A549 (cell line): ENCODE measurements at regions not wholly inside any gene's neighbourhood (a gene's known extent, or its start where the extent isn't known, plus 50 kb on each side); places are given as distances from the start of the nearest gene placed in this dataset.

ENCODE experiments used
- ATAC-seq, 2 experiments: fragments of 200-7000 bp in 1 of 2; fragments of >200 bp in 1 of 2; cut with Nextera tagmentation in 1 of 2; cut with Tn5 transposase in 1 of 2; 3 replicates each; pipeline versions ENCODE4 v1.8.0 to v1.9.1; 2018 to 2020; ENCODE audit warnings: mild to moderate bottlenecking in 1 of 2, moderate library complexity in 1 of 2
- CTCF ChIA-PET: fragments of 300-600 bp; sonication (Branson Sonifier 250); formaldehyde crosslinking; extraction: SDS; loops from one replicate; lab custom pipeline; 2021; ENCODE audit warnings: antibody characterized with exemption, inconsistent platforms; lab: Yijun Ruan, JAX
- POLR2A ChIA-PET: fragments of 350-600 bp; formaldehyde crosslinking; extraction: SDS; loops from one replicate; lab custom pipeline; 2021; ENCODE audit warnings: antibody characterized with exemption, inconsistent platforms; lab: Yijun Ruan, JAX
- DNase-seq, 2 experiments: peaks; one replicate each; pipeline versions ENCODE4 v3.0.0 to v3.0.0-alpha.2; 2011 to 2016; ENCODE audit warnings: low read depth in 1 of 2, low spot score in 1 of 2
- FAIRE-seq: peaks from 2 replicates; lab custom pipeline; 2011; peaks lifted over from hg19 to GRCh38; lab: Jason Lieb, UNC
- H3K27ac ChIP-seq, 2 experiments: fragments of >200 bp; sonication (Bioruptor Twin); formaldehyde crosslinking; 3 replicates each; pipeline ENCODE4 v1.5.1; 2016 to 2017
- H3K4me1 ChIP-seq: fragments of >200 bp; sonication (Bioruptor Twin); formaldehyde crosslinking; 3 replicates; pipeline ENCODE4 v1.6.1; 2016
- H3K4me2 ChIP-seq: fragments of >200 bp; sonication (Bioruptor Twin); formaldehyde crosslinking; 3 replicates; pipeline ENCODE4 v1.6.1; 2016
- H3K4me3 ChIP-seq: fragments of >200 bp; sonication (Bioruptor Twin); formaldehyde crosslinking; 3 replicates; pipeline ENCODE4 v1.5.1; 2016
- H3K9me3 ChIP-seq: fragments of >200 bp; sonication (Bioruptor Twin); formaldehyde crosslinking; 3 replicates; pipeline ENCODE4 v1.6.1; 2016
- BHLHE40 ChIP-seq: IDR thresholded peaks from 2 replicates; pipeline ENCODE4 v1.6.1; 2012; ENCODE audit warnings: low read depth, low read length, inconsistent platforms
- CBX2 ChIP-seq: fragments of 200-600 bp; sonication (generic); IDR thresholded peaks from 2 replicates; pipeline ENCODE4 v1.6.1; 2016; ENCODE audit warnings: low read depth, mild to moderate bottlenecking, borderline replicate concordance
- CEBPB ChIP-seq, 2 experiments: fragments of >200 bp in 1 of 2; sonication (Bioruptor Twin) in 1 of 2; formaldehyde crosslinking in 1 of 2; IDR thresholded peaks; 2 replicates each; pipeline ENCODE4 v1.6.1; 2012 to 2016
- FOSL2 ChIP-seq, 2 experiments: fragments of 450-650 bp in 1 of 2; fragments of >200 bp in 1 of 2; sonication (Bioruptor Twin) in 1 of 2; formaldehyde crosslinking; IDR thresholded peaks; 2 replicates each; pipeline versions ENCODE4 v1.5.0 to v1.6.1; 2016 to 2020; ENCODE audit warnings: mild to moderate bottlenecking in 1 of 2, moderate library complexity in 1 of 2
- GATA3 ChIP-seq: IDR thresholded peaks from 2 replicates; pipeline ENCODE4 v1.6.1; 2012; ENCODE audit warnings: borderline replicate concordance
- HDAC2 ChIP-seq: fragments of 200-600 bp; sonication (generic); IDR thresholded peaks from 2 replicates; pipeline ENCODE4 v1.6.1; 2016
- JUNB ChIP-seq: fragments of >200 bp; sonication (Bioruptor Twin); formaldehyde crosslinking; IDR thresholded peaks from 2 replicates; pipeline ENCODE4 v1.6.1; 2016
- KDM1A ChIP-seq: fragments of 200-600 bp; sonication (generic); IDR thresholded peaks from 2 replicates; pipeline ENCODE4 v1.6.1; 2016; ENCODE audit warnings: low read depth, mild to moderate bottlenecking
- MAZ ChIP-seq: fragments of 150-350 bp; IDR thresholded peaks from 2 replicates; pipeline ENCODE4 v1.6.1; 2014; ENCODE audit warnings: antibody characterized with exemption, low read depth, low read length, borderline replicate concordance
- RARB ChIP-seq: fragments of 250-450 bp; sonication (Bioruptor Pico); IDR thresholded peaks from 2 replicates; pipeline ENCODE4 v1.8.0; 2021; ENCODE audit warnings: mild to moderate bottlenecking, moderate library complexity
- RNF2 ChIP-seq: fragments of 200-600 bp; sonication (generic); IDR thresholded peaks from 2 replicates; pipeline ENCODE4 v1.6.1; 2016; ENCODE audit warnings: low read depth, mild to moderate bottlenecking, antibody characterized with exemption, moderate library complexity, borderline replicate concordance
- SREBF2 ChIP-seq: fragments of 450-650 bp; IDR thresholded peaks from 2 replicates; pipeline ENCODE4 v1.6.1; 2014; ENCODE audit warnings: mild to moderate bottlenecking, moderate library complexity
- TFCP2L1 ChIP-seq: fragments of 250-450 bp; sonication (Bioruptor Pico); IDR thresholded peaks from 2 replicates; pipeline ENCODE4 v1.5.0; 2021; ENCODE audit warnings: mild to moderate bottlenecking
- ZC3H11A ChIP-seq: fragments of 450-650 bp; IDR thresholded peaks from 2 replicates; pipeline ENCODE4 v1.6.1; 2014; ENCODE audit warnings: antibody characterized with exemption, mild to moderate bottlenecking
- ZFP36 ChIP-seq: fragments of 450-650 bp; IDR thresholded peaks from 2 replicates; pipeline ENCODE4 v1.6.1; 2014; ENCODE audit warnings: borderline replicate concordance; ENCODE audit not compliant: partially characterized antibody
- ZNF302 ChIP-seq: fragments of 250-450 bp; sonication (Bioruptor Pico); IDR thresholded peaks from 2 replicates; pipeline ENCODE4 v1.9.0; 2021; ENCODE audit warnings: inconsistent platforms, mild to moderate bottlenecking, moderate library complexity
- ZSCAN20 ChIP-seq: fragments of 250-450 bp; sonication (Bioruptor Pico); IDR thresholded peaks from 2 replicates; pipeline ENCODE4 v1.8.0; 2022; ENCODE audit warnings: mild to moderate bottlenecking, moderate library complexity
- WGBS: methylation state at CpG from one replicate; pipeline ENCODE4 v1.1.6; 2017; ENCODE audit errors: missing lambda C conversion rate; 5-methylcytosine and 5-hydroxymethylcytosine counted together
- TF ChIP-seq, protein P1 (sequence below): IDR thresholded peaks from 2 replicates; pipeline ENCODE4 v1.6.1; 2012
- TF ChIP-seq, protein P2 (sequence below): fragments of >200 bp; sonication (Bioruptor Twin); formaldehyde crosslinking; IDR thresholded peaks from 3 replicates; pipeline ENCODE4 v1.5.1; 2016
- TF ChIP-seq, protein P3 (sequence below): fragments of >200 bp; sonication (Bioruptor Twin); formaldehyde crosslinking; IDR thresholded peaks from 3 replicates; pipeline ENCODE4 v1.6.1; 2016
- TF ChIP-seq, protein P4 (sequence below): fragments of 150-350 bp; IDR thresholded peaks from 2 replicates; pipeline ENCODE4 v1.6.1; 2014; ENCODE audit warnings: low read depth, mild to moderate bottlenecking, low read length
- TF ChIP-seq, protein P5 (sequence below): fragments of >200 bp; sonication (Bioruptor Twin); formaldehyde crosslinking; IDR thresholded peaks from 2 replicates; pipeline ENCODE4 v1.6.1; 2016

DNA sequence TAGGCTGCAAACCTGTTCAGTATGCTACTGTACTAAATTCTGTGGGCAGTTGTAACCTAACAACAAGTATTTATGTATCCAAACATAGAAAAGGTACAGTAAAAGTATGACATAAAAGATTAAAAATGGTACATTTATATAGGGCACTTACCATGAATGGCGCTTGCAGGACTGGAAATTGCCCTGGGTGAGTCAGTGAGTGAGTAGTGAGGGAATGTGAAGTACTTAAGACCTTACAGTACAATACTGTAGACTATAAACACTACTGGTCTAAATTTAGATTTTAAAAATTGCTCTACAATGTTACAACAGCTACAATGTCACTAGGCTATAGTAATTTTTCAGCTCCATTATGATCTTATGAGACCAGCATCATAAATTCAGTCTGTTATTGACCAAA lies 146.0 kb upstream of the GNAI1 start:
- no peaks in the 10 kb centered on the region for H3K9me3 ChIP-seq
- 0 out of 6 replicates have a peak, but pooled peaks of 1 of the 2 experiments have one; percentile 30 for ATAC-seq
- no peak for FAIRE-seq
- DNase-seq = no peak
- POLR2A ChIA-PET = no interaction called here
- WGBS = 79% methylated on average over 1 of the region's 1 CpG
- no peaks in the 10 kb centered on the region for H3K4me1 ChIP-seq
- TF ChIP-seq ZFP36 (no peak), GATA3 (no peak), RNF2 (no peak), CEBPB (IDR thresholded peaks at IDR 0.05) (no peak), KDM1A (no peak), BHLHE40 (no peak)
- TF ChIP-seq, protein P1, sequence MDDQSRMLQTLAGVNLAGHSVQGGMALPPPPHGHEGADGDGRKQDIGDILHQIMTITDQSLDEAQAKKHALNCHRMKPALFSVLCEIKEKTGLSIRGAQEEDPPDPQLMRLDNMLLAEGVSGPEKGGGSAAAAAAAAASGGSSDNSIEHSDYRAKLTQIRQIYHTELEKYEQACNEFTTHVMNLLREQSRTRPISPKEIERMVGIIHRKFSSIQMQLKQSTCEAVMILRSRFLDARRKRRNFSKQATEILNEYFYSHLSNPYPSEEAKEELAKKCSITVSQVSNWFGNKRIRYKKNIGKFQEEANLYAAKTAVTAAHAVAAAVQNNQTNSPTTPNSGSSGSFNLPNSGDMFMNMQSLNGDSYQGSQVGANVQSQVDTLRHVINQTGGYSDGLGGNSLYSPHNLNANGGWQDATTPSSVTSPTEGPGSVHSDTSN = no peak
- TF ChIP-seq, protein P2, sequence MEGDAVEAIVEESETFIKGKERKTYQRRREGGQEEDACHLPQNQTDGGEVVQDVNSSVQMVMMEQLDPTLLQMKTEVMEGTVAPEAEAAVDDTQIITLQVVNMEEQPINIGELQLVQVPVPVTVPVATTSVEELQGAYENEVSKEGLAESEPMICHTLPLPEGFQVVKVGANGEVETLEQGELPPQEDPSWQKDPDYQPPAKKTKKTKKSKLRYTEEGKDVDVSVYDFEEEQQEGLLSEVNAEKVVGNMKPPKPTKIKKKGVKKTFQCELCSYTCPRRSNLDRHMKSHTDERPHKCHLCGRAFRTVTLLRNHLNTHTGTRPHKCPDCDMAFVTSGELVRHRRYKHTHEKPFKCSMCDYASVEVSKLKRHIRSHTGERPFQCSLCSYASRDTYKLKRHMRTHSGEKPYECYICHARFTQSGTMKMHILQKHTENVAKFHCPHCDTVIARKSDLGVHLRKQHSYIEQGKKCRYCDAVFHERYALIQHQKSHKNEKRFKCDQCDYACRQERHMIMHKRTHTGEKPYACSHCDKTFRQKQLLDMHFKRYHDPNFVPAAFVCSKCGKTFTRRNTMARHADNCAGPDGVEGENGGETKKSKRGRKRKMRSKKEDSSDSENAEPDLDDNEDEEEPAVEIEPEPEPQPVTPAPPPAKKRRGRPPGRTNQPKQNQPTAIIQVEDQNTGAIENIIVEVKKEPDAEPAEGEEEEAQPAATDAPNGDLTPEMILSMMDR = no peak
- TF ChIP-seq, all 56 proteins: peak for 0
- no peak overlapping the region for H3K4me2 ChIP-seq
- no peak overlapping the region for H3K27ac ChIP-seq
- CTCF ChIA-PET = no interaction called here
- H3K4me3 ChIP-seq = no peak overlapping the region

DNA sequence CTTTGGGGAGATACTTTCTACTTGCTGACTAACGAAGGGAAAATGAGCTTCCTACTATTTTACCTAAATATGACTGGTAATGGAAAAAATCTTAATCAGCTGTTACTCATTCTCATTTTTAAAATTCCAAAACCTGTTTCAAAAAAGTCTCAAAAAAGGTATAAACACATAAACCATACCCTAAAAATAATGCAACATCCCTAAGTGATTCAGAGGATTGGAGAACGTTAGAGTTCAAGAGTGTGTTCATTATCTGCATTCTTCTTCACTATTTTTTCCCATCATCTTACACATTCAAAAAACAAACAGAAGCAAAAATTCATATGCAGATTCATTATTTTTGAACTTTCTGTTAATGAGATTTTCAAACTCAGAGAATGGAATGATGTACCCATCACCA lies 150.4 kb upstream of the GNAI1 start:
- ATAC-seq = no peak
- H3K4me3 ChIP-seq = no peak overlapping the region
- no peak for TF ChIP-seq CBX2
- TF ChIP-seq ZNF302 = no peak
- no peak for TF ChIP-seq ZSCAN20
- no peak for TF ChIP-seq ZC3H11A
- TF ChIP-seq, protein P3, sequence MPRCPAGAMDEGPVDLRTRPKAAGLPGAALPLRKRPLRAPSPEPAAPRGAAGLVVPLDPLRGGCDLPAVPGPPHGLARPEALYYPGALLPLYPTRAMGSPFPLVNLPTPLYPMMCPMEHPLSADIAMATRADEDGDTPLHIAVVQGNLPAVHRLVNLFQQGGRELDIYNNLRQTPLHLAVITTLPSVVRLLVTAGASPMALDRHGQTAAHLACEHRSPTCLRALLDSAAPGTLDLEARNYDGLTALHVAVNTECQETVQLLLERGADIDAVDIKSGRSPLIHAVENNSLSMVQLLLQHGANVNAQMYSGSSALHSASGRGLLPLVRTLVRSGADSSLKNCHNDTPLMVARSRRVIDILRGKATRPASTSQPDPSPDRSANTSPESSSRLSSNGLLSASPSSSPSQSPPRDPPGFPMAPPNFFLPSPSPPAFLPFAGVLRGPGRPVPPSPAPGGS = no peak
- TF ChIP-seq, protein P4, sequence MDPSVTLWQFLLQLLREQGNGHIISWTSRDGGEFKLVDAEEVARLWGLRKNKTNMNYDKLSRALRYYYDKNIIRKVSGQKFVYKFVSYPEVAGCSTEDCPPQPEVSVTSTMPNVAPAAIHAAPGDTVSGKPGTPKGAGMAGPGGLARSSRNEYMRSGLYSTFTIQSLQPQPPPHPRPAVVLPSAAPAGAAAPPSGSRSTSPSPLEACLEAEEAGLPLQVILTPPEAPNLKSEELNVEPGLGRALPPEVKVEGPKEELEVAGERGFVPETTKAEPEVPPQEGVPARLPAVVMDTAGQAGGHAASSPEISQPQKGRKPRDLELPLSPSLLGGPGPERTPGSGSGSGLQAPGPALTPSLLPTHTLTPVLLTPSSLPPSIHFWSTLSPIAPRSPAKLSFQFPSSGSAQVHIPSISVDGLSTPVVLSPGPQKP = no peak
- no peak for TF ChIP-seq HDAC2
- TF ChIP-seq, all 56 proteins: peak for 0
- Histone ChIP-seq H3K9me3 (no peaks in the 10 kb centered on the region), H3K27ac (no peak overlapping the region), H3K4me1 (peaks cover 26% of the 10 kb centered on the region), H3K4me2 (no peak overlapping the region)
- FAIRE-seq = peak; percentile 18
- DNase-seq = no peak
- CTCF ChIA-PET = no interaction called here
- POLR2A ChIA-PET = no interaction called here
- 41% methylated on average over 2 of the region's 2 CpGs for WGBS

DNA sequence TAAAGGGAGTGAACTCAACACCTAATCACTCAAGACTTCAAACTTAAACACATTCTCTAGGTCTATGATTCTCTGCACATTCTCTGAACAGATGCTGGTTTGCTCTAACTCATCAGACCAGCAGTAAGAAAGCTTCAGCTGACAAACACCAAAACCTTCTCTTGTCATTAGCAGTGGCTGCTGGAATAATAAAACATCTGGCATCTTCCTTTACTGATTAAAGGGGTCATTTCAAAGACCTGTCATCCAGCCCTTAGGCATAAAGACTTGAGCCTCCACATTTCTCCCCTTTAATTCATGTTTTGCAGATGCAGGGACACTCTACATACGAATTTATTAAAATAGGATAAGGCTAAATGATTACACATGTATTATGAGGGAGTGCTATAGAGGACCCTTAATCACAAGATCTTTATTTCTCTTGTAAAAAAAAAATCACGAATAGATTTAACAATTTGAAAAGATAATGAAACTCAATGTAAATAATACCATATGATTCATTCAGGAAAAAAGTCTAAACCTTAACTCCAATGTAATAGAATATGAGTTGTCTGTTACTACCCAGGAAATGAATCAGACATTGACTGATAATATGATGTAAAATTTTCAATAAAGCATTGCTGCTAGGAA lies 152.4 kb upstream of the GNAI1 start:
- peak; percentile 56 for FAIRE-seq
- peak in 1 of 2 experiments; percentile 64; a peak in 2 of 6 replicates for ATAC-seq
- H3K4me2 ChIP-seq = peak overlapping the region; percentile 66
- DNase-seq = peak in 1 of 2 experiments; percentile 5
- ChIA-PET POLR2A (no interaction called here), CTCF (no interaction called here)
- no peak overlapping the region for H3K4me3 ChIP-seq
- H3K27ac ChIP-seq = peak overlapping the region; percentile 36 to 68; a peak in 5 of 6 replicates
- H3K4me1 ChIP-seq = peaks cover 28% of the 10 kb centered on the region
- TF ChIP-seq SREBF2 (no peak), FOSL2 (IDR thresholded peaks at IDR 0.05) (peak; percentile 48; the same call in 1 of the 2 replicates), FOSL2 (CRISPR knock-in tag; IDR thresholded peaks at IDR 0.05) (no peak), JUNB (peak; percentile 50), GATA3 (no peak), TFCP2L1 (CRISPR knock-in tag) (no peak), RARB (CRISPR knock-in tag) (no peak), MAZ (no peak)
- TF ChIP-seq, protein P5, sequence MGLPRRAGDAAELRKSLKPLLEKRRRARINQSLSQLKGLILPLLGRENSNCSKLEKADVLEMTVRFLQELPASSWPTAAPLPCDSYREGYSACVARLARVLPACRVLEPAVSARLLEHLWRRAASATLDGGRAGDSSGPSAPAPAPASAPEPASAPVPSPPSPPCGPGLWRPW = no peak
- 9% methylated on average over 2 of the region's 2 CpGs for WGBS
- H3K9me3 ChIP-seq = no peaks in the 10 kb centered on the region
